GM12878 (cell line): ENCODE measurements at regions not wholly inside any gene's neighbourhood (a gene's known extent, or its start where the extent isn't known, plus 50 kb on each side); places are given as distances from the start of the nearest gene placed in this dataset.

Experiments
- ATAC-seq: fragments of 200-7000 bp; cut with Tn5 transposase; 3 replicates; pipeline ENCODE4 v1.9.1; 2020; ENCODE audit warnings: mild to moderate bottlenecking, moderate library complexity
- BruUV-seq: library from RNA; stranded (reverse); fragments of 400-500 nt; replicated peaks from 2 replicates; lab custom pipeline; 2021; lab: Mats Ljungman, UMichigan
- CTCF ChIA-PET: fragments of 300-600 bp; sonication (Branson Sonifier 250); formaldehyde crosslinking; extraction: SDS; loops from one replicate; lab custom pipeline; 2021; ENCODE audit warnings: inconsistent platforms; lab: Yijun Ruan, JAX
- POLR2A ChIA-PET: fragments of 350-600 bp; formaldehyde crosslinking; extraction: SDS; loops from one replicate; lab custom pipeline; 2021; ENCODE audit warnings: inconsistent platforms; lab: Charles Lee
- RAD21 ChIA-PET: fragments of 300-600 bp; sonication (Branson Sonifier 250); formaldehyde crosslinking; loops from one replicate; lab custom pipeline; 2023; ENCODE audit warnings: antibody characterized with exemption; ENCODE audit not compliant: unreplicated experiment; lab: Charles Lee
- SMC1A ChIA-PET: fragments of 300-600 bp; sonication (Branson Sonifier 250); formaldehyde crosslinking; loops from one replicate; lab custom pipeline; 2023; ENCODE audit not compliant: unreplicated experiment, uncharacterized antibody; lab: Charles Lee
- DNase-seq: peaks from one replicate; pipeline ENCODE4 v3.0.0-alpha.2; 2011; ENCODE audit warnings: low read depth, low spot score
- FAIRE-seq: peaks from 3 replicates; lab custom pipeline; 2011; peaks lifted over from hg19 to GRCh38; lab: Jason Lieb, UNC
- H2AFZ ChIP-seq: 2 replicates; pipeline ENCODE4 v1.6.0; 2011; ENCODE audit warnings: low read depth, low read length, control low read depth; ENCODE audit not compliant: control insufficient read depth
- H3K27ac ChIP-seq: 2 replicates; pipeline ENCODE4 v1.5.1; 2011; ENCODE audit warnings: control low read depth; ENCODE audit not compliant: control insufficient read depth, insufficient read depth
- H3K27me3 ChIP-seq, 2 experiments: replicated peaks in 1 of 2; 2 replicates each; pipeline versions ENCODE4 v1.6.0 to v1.6.1; 2011; ENCODE audit warnings: low read length in 1 of 2; ENCODE audit not compliant: control insufficient read depth in 2 of 2, insufficient read depth in 2 of 2
- H3K36me3 ChIP-seq, 2 experiments: 2 replicates each; pipeline ENCODE4 v1.5.1; 2011; ENCODE audit warnings: low read length in 1 of 2; ENCODE audit not compliant: control insufficient read depth in 2 of 2, insufficient read depth in 2 of 2
- H3K4me1 ChIP-seq: 2 replicates; pipeline ENCODE4 v1.6.1; 2011; ENCODE audit warnings: mild to moderate bottlenecking, low read length, moderate library complexity, mixed read lengths; ENCODE audit not compliant: control insufficient read depth, insufficient read depth
- H3K4me2 ChIP-seq: 2 replicates; pipeline ENCODE4 v1.6.0; 2011; ENCODE audit warnings: control low read depth; ENCODE audit not compliant: control insufficient read depth, insufficient read depth
- H3K4me3 ChIP-seq: fragments of 200-600 bp; sonication (generic); 2 replicates; pipeline ENCODE4 v1.5.1; 2016
- H3K79me2 ChIP-seq: 2 replicates; pipeline ENCODE4 v1.6.0; 2011; ENCODE audit warnings: low read length; ENCODE audit not compliant: control insufficient read depth, insufficient read depth
- H3K9ac ChIP-seq: 2 replicates; pipeline ENCODE4 v1.8.0; 2011; ENCODE audit warnings: low read length, control low read depth, mixed read lengths; ENCODE audit not compliant: control insufficient read depth, insufficient read depth
- H3K9me3 ChIP-seq: replicated peaks from 3 replicates; pipeline ENCODE4 v1.5.1; 2011; ENCODE audit warnings: mild to moderate bottlenecking, low read length; ENCODE audit not compliant: control insufficient read depth, insufficient read depth
- H4K20me1 ChIP-seq: 2 replicates; pipeline ENCODE4 v1.6.0; 2011; ENCODE audit not compliant: control insufficient read depth, insufficient read depth
- GATAD2B ChIP-seq: fragments of 450-650 bp; conservative IDR thresholded peaks from 2 replicates; pipeline ENCODE4 v1.6.1; 2017; ENCODE audit warnings: low read depth, mild to moderate bottlenecking, moderate library complexity
- STAT3 ChIP-seq: IDR thresholded peaks from 2 replicates; pipeline ENCODE4 v1.6.1; 2011; ENCODE audit warnings: low read depth, low read length, improper control_type of control experiment
- TARDBP ChIP-seq: IDR thresholded peaks from 2 replicates; pipeline ENCODE4 v1.6.1; 2016; ENCODE audit warnings: borderline replicate concordance
- WGBS: methylation state at CpG from one replicate; pipeline ENCODE4 v1.1.6; 2016; ENCODE audit warnings: low lambda C conversion rate; ENCODE audit not compliant: insufficient replicate concordance, insufficient coverage; ENCODE audit errors: missing lambda C conversion rate; 5-methylcytosine and 5-hydroxymethylcytosine counted together
- in situ Hi-C: fragments of 300-500 bp; cut with MboI; formaldehyde crosslinking; loops from 9 replicates; pipeline ENCODE4 v1.14.3; 2018; ENCODE audit warnings: mixed read lengths
- intact Hi-C: fragments of 100-400 bp; cut with micrococcal nuclease; formaldehyde crosslinking; loops from one replicate; pipeline ENCODE4 v1.14.2; 2022; ENCODE audit not compliant: unreplicated experiment
- TF ChIP-seq, protein P1 (sequence below): fragments of 450-650 bp; IDR thresholded peaks from 2 replicates; pipeline ENCODE4 v1.6.1; 2017; ENCODE audit warnings: mild to moderate bottlenecking
- TF ChIP-seq, protein P2 (sequence below): fragments of 450-650 bp; IDR thresholded peaks from 2 replicates; pipeline ENCODE4 v1.6.1; 2016; ENCODE audit warnings: mild to moderate bottlenecking, moderate library complexity, borderline replicate concordance

DNA sequence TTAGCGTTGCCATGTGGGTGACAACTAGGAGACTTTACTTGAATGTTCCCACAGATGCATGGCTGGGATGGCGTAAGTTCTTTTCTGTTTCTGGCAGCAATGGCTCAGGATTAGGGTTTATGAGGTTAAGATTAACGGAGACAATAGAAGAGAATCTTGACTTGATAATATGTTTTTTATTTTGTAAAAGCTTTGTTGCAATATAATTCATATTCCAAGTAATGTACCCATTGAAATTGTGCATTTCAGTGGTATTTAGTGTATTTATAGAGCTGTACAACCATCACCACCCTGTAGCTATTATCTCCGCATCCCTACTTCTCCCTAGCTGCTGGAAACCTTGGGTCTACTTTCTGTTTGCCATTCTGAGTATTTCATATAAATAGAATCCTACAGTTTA is 349.2 kb downstream of the UTRN start:
- no peaks in the 10 kb centered on the region; the same call in 2 of the 3 replicates for H3K9me3 ChIP-seq
- in situ Hi-C loops: no loop called here
- BruUV-seq: no TSS peak
- H2AFZ ChIP-seq: no peak overlapping the region
- no peak for ATAC-seq
- CTCF ChIA-PET: no interaction called here
- H3K4me3 ChIP-seq: no peak overlapping the region
- no peaks in the 10 kb centered on the region for H3K79me2 ChIP-seq
- FAIRE-seq: no peak
- RAD21 ChIA-PET: no interaction called here
- POLR2A ChIA-PET: no interaction called here
- SMC1A ChIA-PET: interaction anchor here (0.8 to 1.5 kb wide), 4 partner anchors 21 to 134 kb away, joined by 3 to 4 read pairs (median 4); no protein-coding TSS in a partner anchor
- DNase-seq: no peak
- TF ChIP-seq, protein P1, sequence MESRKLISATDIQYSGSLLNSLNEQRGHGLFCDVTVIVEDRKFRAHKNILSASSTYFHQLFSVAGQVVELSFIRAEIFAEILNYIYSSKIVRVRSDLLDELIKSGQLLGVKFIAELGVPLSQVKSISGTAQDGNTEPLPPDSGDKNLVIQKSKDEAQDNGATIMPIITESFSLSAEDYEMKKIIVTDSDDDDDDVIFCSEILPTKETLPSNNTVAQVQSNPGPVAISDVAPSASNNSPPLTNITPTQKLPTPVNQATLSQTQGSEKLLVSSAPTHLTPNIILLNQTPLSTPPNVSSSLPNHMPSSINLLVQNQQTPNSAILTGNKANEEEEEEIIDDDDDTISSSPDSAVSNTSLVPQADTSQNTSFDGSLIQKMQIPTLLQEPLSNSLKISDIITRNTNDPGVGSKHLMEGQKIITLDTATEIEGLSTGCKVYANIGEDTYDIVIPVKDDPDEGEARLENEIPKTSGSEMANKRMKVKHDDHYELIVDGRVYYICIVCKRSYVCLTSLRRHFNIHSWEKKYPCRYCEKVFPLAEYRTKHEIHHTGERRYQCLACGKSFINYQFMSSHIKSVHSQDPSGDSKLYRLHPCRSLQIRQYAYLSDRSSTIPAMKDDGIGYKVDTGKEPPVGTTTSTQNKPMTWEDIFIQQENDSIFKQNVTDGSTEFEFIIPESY: no peak
- no peak for TF ChIP-seq STAT3
- TF ChIP-seq, protein P2, sequence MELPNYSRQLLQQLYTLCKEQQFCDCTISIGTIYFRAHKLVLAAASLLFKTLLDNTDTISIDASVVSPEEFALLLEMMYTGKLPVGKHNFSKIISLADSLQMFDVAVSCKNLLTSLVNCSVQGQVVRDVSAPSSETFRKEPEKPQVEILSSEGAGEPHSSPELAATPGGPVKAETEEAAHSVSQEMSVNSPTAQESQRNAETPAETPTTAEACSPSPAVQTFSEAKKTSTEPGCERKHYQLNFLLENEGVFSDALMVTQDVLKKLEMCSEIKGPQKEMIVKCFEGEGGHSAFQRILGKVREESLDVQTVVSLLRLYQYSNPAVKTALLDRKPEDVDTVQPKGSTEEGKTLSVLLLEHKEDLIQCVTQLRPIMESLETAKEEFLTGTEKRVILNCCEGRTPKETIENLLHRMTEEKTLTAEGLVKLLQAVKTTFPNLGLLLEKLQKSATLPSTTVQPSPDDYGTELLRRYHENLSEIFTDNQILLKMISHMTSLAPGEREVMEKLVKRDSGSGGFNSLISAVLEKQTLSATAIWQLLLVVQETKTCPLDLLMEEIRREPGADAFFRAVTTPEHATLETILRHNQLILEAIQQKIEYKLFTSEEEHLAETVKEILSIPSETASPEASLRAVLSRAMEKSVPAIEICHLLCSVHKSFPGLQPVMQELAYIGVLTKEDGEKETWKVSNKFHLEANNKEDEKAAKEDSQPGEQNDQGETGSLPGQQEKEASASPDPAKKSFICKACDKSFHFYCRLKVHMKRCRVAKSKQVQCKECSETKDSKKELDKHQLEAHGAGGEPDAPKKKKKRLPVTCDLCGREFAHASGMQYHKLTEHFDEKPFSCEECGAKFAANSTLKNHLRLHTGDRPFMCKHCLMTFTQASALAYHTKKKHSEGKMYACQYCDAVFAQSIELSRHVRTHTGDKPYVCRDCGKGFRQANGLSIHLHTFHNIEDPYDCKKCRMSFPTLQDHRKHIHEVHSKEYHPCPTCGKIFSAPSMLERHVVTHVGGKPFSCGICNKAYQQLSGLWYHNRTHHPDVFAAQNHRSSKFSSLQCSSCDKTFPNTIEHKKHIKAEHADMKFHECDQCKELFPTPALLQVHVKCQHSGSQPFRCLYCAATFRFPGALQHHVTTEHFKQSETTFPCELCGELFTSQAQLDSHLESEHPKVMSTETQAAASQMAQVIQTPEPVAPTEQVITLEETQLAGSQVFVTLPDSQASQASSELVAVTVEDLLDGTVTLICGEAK: no peak
- no peak for TF ChIP-seq TARDBP
- no peak for TF ChIP-seq GATAD2B
- TF ChIP-seq, all 136 proteins: peak for 0
- 96% methylated on average over 4 of the region's 4 CpGs for WGBS
- Histone ChIP-seq H3K4me2 (no peak overlapping the region), H3K9ac (no peak overlapping the region), H3K4me1 (no peaks in the 10 kb centered on the region), H3K36me3 (no peaks in the 10 kb centered on the region), H4K20me1 (no peaks in the 10 kb centered on the region), H3K27ac (no peak overlapping the region), H3K27me3 (no peaks in the 10 kb centered on the region)
- intact Hi-C loops: no loop called here
